ENCODE measurements at regions not wholly inside any gene's neighbourhood (a gene's known extent, or its start where the extent isn't known, plus 50 kb on each side); places are given as distances from the start of the nearest gene placed in this dataset.

DNA sequence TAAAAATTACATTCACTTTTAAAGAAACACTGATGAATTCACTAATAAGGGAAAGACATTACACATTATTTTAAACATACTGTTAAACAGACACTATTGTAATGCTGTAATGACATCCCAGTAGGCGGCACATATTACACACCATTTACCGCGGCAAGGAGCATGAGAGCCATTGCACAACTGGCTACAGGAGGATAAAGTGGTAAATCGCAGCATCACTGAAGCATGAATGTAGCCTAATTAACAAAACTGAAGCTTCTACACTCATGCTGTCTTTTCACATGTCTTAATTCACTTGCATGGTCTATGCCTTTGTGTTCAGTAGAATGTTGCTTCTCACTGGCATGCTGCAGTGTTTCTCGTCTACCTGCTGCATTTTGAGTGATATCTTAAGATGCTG, 1046.0 kb downstream of the MRPL39 start:
- no peak for TF ChIP-seq RAD21 (conservative IDR thresholded peaks at IDR 0.05 in 1 of 2, IDR thresholded peaks at IDR 0.05 in 1 of 2)
- TF ChIP-seq, protein P1, sequence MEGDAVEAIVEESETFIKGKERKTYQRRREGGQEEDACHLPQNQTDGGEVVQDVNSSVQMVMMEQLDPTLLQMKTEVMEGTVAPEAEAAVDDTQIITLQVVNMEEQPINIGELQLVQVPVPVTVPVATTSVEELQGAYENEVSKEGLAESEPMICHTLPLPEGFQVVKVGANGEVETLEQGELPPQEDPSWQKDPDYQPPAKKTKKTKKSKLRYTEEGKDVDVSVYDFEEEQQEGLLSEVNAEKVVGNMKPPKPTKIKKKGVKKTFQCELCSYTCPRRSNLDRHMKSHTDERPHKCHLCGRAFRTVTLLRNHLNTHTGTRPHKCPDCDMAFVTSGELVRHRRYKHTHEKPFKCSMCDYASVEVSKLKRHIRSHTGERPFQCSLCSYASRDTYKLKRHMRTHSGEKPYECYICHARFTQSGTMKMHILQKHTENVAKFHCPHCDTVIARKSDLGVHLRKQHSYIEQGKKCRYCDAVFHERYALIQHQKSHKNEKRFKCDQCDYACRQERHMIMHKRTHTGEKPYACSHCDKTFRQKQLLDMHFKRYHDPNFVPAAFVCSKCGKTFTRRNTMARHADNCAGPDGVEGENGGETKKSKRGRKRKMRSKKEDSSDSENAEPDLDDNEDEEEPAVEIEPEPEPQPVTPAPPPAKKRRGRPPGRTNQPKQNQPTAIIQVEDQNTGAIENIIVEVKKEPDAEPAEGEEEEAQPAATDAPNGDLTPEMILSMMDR (IDR thresholded peaks at IDR 0.05): no peak
- no peak for TF ChIP-seq KDM1A (IDR thresholded peaks at IDR 0.05; ENCODE audit: low read depth)
- TF ChIP-seq CHD2 (IDR thresholded peaks at IDR 0.05; ENCODE audit: low read length, partially characterized antibody): no peak
- TF ChIP-seq HOXA7 (CRISPR knock-in tag; IDR thresholded peaks at IDR 0.05): no peak
- no peak for TF ChIP-seq NR3C1 (IDR thresholded peaks at IDR 0.05)
- TF ChIP-seq EP300 (IDR thresholded peaks at IDR 0.05): no peak
- TF ChIP-seq POLR2AphosphoS2 (conservative IDR thresholded peaks at IDR 0.05; ENCODE audit: low read length): no peak
- TF ChIP-seq RCOR1 (IDR thresholded peaks at IDR 0.05; ENCODE audit: low read depth, low read length): no peak
- TF ChIP-seq, protein P2, sequence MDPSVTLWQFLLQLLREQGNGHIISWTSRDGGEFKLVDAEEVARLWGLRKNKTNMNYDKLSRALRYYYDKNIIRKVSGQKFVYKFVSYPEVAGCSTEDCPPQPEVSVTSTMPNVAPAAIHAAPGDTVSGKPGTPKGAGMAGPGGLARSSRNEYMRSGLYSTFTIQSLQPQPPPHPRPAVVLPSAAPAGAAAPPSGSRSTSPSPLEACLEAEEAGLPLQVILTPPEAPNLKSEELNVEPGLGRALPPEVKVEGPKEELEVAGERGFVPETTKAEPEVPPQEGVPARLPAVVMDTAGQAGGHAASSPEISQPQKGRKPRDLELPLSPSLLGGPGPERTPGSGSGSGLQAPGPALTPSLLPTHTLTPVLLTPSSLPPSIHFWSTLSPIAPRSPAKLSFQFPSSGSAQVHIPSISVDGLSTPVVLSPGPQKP (IDR thresholded peaks at IDR 0.05; ENCODE audit: low read depth, low read length): no peak
- TF ChIP-seq MAX (IDR thresholded peaks at IDR 0.05): no peak
- TF ChIP-seq POLR2A (IDR thresholded peaks at IDR 0.05; ENCODE audit: low read length): no peak
- TF ChIP-seq BHLHE40 (IDR thresholded peaks at IDR 0.05; ENCODE audit: low read depth, low read length): no peak
- no peak for TF ChIP-seq CHD4 (IDR thresholded peaks at IDR 0.05; ENCODE audit: borderline replicate concordance)

All from A549 (cell line).